ENCODE measurements at regions not wholly inside any gene's neighbourhood (a gene's known extent, or its start where the extent isn't known, plus 50 kb on each side); places are given as distances from the start of the nearest gene placed in this dataset.

GRCh38 chr1:90780981-90781380 lies 63.9 kb upstream of the BARHL2 start:
- no peak for TF ChIP-seq ZNF274 (IDR thresholded peaks at IDR 0.05; ENCODE audit: low read depth, low read length)
- no peak for TF ChIP-seq YY1 (IDR thresholded peaks at IDR 0.05; ENCODE audit: insufficient read depth, insufficient read length)
